ENCODE measurements at regions not wholly inside any gene's neighbourhood (a gene's known extent, or its start where the extent isn't known, plus 50 kb on each side); places are given as distances from the start of the nearest gene placed in this dataset.

DNA sequence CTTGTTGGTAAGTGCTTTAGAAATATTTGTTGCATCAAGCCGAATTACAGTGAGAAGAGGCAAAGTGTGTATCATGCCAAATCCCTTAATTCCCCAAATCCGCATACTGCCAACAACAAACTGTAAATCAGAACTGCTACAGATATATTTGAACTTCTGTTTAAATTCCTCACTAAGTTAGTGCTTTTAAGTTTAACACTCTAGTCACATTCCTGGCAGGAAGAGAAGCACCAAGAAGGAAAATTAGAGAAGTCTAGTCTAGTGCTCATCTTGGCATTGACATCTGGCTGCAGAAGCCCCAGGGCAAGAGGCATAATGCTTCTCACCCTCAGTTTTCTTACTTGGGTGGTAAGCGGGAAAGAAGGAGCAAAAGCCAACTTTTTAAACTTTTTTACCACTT lies 343.5 kb downstream of the GPR37 start:
- TF ChIP-seq, protein P1, sequence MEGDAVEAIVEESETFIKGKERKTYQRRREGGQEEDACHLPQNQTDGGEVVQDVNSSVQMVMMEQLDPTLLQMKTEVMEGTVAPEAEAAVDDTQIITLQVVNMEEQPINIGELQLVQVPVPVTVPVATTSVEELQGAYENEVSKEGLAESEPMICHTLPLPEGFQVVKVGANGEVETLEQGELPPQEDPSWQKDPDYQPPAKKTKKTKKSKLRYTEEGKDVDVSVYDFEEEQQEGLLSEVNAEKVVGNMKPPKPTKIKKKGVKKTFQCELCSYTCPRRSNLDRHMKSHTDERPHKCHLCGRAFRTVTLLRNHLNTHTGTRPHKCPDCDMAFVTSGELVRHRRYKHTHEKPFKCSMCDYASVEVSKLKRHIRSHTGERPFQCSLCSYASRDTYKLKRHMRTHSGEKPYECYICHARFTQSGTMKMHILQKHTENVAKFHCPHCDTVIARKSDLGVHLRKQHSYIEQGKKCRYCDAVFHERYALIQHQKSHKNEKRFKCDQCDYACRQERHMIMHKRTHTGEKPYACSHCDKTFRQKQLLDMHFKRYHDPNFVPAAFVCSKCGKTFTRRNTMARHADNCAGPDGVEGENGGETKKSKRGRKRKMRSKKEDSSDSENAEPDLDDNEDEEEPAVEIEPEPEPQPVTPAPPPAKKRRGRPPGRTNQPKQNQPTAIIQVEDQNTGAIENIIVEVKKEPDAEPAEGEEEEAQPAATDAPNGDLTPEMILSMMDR (IDR thresholded peaks at IDR 0.05; ENCODE audit: insufficient read depth, low read length, poor library complexity, severe bottlenecking) = no peak
- no peak for TF ChIP-seq EZH2phosphoT487 (conservative IDR thresholded peaks at IDR 0.05; ENCODE audit: low read length)

Measured in SU-DHL-6 (cell line).